HepG2 (cell line): ENCODE measurements at regions not wholly inside any gene's neighbourhood (a gene's known extent, or its start where the extent isn't known, plus 50 kb on each side); places are given as distances from the start of the nearest gene placed in this dataset.

Source experiments
- ATAC-seq: fragments of 200-7000 bp; cut with Tn5 transposase; 3 replicates; pipeline ENCODE4 v1.9.1; 2020; ENCODE audit warnings: mild to moderate bottlenecking, moderate library complexity
- BruUV-seq: library from RNA; stranded (reverse); fragments of 400-500 nt; replicated peaks from 2 replicates; lab custom pipeline; 2021; lab: Mats Ljungman, UMichigan
- CTCF ChIA-PET: fragments of 300-600 bp; formaldehyde crosslinking; extraction: SDS; loops from one replicate; lab custom pipeline; 2021; ENCODE audit warnings: low total read pairs, inconsistent platforms, low intra/inter-chr PET ratio; lab: Yijun Ruan, JAX
- POLR2A ChIA-PET: fragments of 350-600 bp; sonication (Branson Sonifier 250); formaldehyde crosslinking; loops from one replicate; lab custom pipeline; 2020; ENCODE audit warnings: antibody characterized with exemption, inconsistent platforms; lab: Yijun Ruan, JAX
- DNase-seq: peaks from one replicate; pipeline ENCODE4 v3.0.0-alpha.2; 2015; ENCODE audit warnings: low spot score
- FAIRE-seq: peaks from 3 replicates; lab custom pipeline; 2011; peaks lifted over from hg19 to GRCh38; lab: Jason Lieb, UNC
- H2AFZ ChIP-seq: one replicate; pipeline ENCODE4 v1.6.1; 2011; ENCODE audit warnings: low read length, inconsistent platforms
- H3K27ac ChIP-seq: fragments of 300-600 bp; 3 replicates; pipeline ENCODE4 v1.8.0; 2011; ENCODE audit warnings: mixed run types, mild to moderate bottlenecking, mixed read lengths, low read length, inconsistent platforms; ENCODE audit not compliant: insufficient read depth; ENCODE audit errors: extremely low read length
- H3K27me3 ChIP-seq, 2 experiments: fragments of 200-600 bp in 1 of 2; 2 replicates in 1 of 2; 3 replicates in 1 of 2; pipeline versions ENCODE4 v1.6.0 to v1.8.0; 2011; ENCODE audit warnings: low read length in 2 of 2, mild to moderate bottlenecking in 2 of 2, moderate library complexity in 2 of 2, inconsistent platforms in 1 of 2; ENCODE audit not compliant: insufficient read depth in 2 of 2, control insufficient read depth in 1 of 2
- H3K36me3 ChIP-seq, 2 experiments: fragments of 200-600 bp in 1 of 2; replicated peaks in 1 of 2; 2 replicates in 1 of 2; 3 replicates in 1 of 2; pipeline versions ENCODE4 v1.5.1 to v1.8.0; 2011; ENCODE audit warnings: low read length in 2 of 2, inconsistent platforms in 1 of 2; ENCODE audit not compliant: insufficient read depth in 2 of 2, control insufficient read depth in 1 of 2
- H3K4me1 ChIP-seq: 2 replicates; pipeline ENCODE4 v1.5.1; 2012; ENCODE audit warnings: low read length, inconsistent platforms; ENCODE audit not compliant: insufficient read depth
- H3K4me2 ChIP-seq: 2 replicates; pipeline ENCODE4 v1.6.0; 2011; ENCODE audit warnings: low read depth, low read length, inconsistent platforms
- H3K4me3 ChIP-seq, 3 experiments: fragments of 200-600 bp in 1 of 3; sonication (generic), shearing (Covaris generic) in 1 of 3; replicated peaks in 1 of 3; 2 replicates each; pipeline ENCODE4 v1.5.1; 2011 to 2016; ENCODE audit warnings: low read length in 3 of 3, inconsistent platforms in 2 of 3, low read depth in 2 of 3, mild to moderate bottlenecking in 2 of 3, control low read depth in 1 of 3, mixed read lengths in 1 of 3; ENCODE audit not compliant: insufficient read depth in 1 of 3
- H3K79me2 ChIP-seq: one replicate; pipeline ENCODE4 v1.6.1; 2011; ENCODE audit warnings: low read length, inconsistent platforms; ENCODE audit not compliant: insufficient read depth
- H3K9ac ChIP-seq: 2 replicates; pipeline ENCODE4 v1.6.0; 2011; ENCODE audit warnings: mild to moderate bottlenecking, low read depth, low read length, inconsistent platforms; ENCODE audit not compliant: insufficient read depth
- H3K9me3 ChIP-seq: 2 replicates; pipeline ENCODE4 v1.5.1; 2012; ENCODE audit warnings: mild to moderate bottlenecking, low read length
- H4K20me1 ChIP-seq: 2 replicates; pipeline ENCODE4 v1.6.0; 2011; ENCODE audit warnings: inconsistent platforms, mild to moderate bottlenecking, low read length, moderate library complexity; ENCODE audit not compliant: insufficient read depth
- BRD4 ChIP-seq: sonication (generic); formaldehyde crosslinking; IDR thresholded peaks from 2 replicates; pipeline ENCODE4 v1.4.0; 2020; ENCODE audit warnings: missing genetic modification reagents
- CENPX ChIP-seq: sonication (generic); formaldehyde crosslinking; IDR thresholded peaks from 2 replicates; pipeline ENCODE4 v1.9.0; 2021; ENCODE audit warnings: mild to moderate bottlenecking, missing genetic modification reagents, moderate library complexity
- GFI1 ChIP-seq: sonication (generic); formaldehyde crosslinking; IDR thresholded peaks from 2 replicates; pipeline ENCODE4 v1.5.0; 2020; ENCODE audit warnings: missing genetic modification reagents, mild to moderate bottlenecking, borderline replicate concordance
- HNRNPH1 ChIP-seq: fragments of 200-400 bp; formaldehyde crosslinking; optimal IDR thresholded peaks from 2 replicates; pipeline ENCODE3; 2017; ENCODE audit warnings: mild to moderate bottlenecking, low read depth, low read length
- JUNB ChIP-seq: sonication (generic); formaldehyde crosslinking; IDR thresholded peaks from 2 replicates; pipeline ENCODE4 v1.8.0; 2022; ENCODE audit warnings: missing genetic modification reagents, mild to moderate bottlenecking, borderline replicate concordance
- MEF2D ChIP-seq: sonication (generic); formaldehyde crosslinking; IDR thresholded peaks from 2 replicates; pipeline ENCODE4 v1.5.1; 2020; ENCODE audit warnings: mild to moderate bottlenecking, missing genetic modification reagents
- MNT ChIP-seq: fragments of 450-650 bp; IDR thresholded peaks from 2 replicates; pipeline ENCODE4 v1.6.1; 2016
- TAF15 ChIP-seq: fragments of 200-400 bp; formaldehyde crosslinking; IDR thresholded peaks from one replicate; pipeline ENCODE4 v1.6.1; 2018; ENCODE audit warnings: mild to moderate bottlenecking, low read depth, low read length; ENCODE audit not compliant: poor library complexity, severe bottlenecking
- ZBTB44 ChIP-seq: sonication (generic); formaldehyde crosslinking; IDR thresholded peaks from 2 replicates; pipeline ENCODE4 v1.4.0; 2020; ENCODE audit warnings: missing genetic modification reagents
- ZNF354B ChIP-seq: sonication (generic); formaldehyde crosslinking; IDR thresholded peaks from 2 replicates; pipeline ENCODE4 v1.8.0; 2022; ENCODE audit warnings: mild to moderate bottlenecking, missing genetic modification reagents
- ZNF749 ChIP-seq: sonication (generic); formaldehyde crosslinking; IDR thresholded peaks from 2 replicates; pipeline ENCODE4 v1.8.0; 2022; ENCODE audit warnings: mild to moderate bottlenecking, missing genetic modification reagents, moderate library complexity, borderline replicate concordance
- ZNF800 ChIP-seq: sonication (generic); formaldehyde crosslinking; IDR thresholded peaks from 2 replicates; pipeline ENCODE4 v1.4.0; 2020; ENCODE audit warnings: missing genetic modification reagents
- WGBS: methylation state at CpG from one replicate; pipeline ENCODE4 v1.1.6; 2017; ENCODE audit warnings: low lambda C conversion rate; 5-methylcytosine and 5-hydroxymethylcytosine counted together
- in situ Hi-C: cut with HindIII; loops from 2 replicates; pipeline ENCODE4 v1.10.0; 2017; ENCODE audit warnings: low pct_unique_long_range_greater_than_20kb; ENCODE audit not compliant: extremely low pct_ligation_motif_present
- intact Hi-C: fragments of 100-400 bp; cut with micrococcal nuclease; formaldehyde crosslinking; loops from one replicate; pipeline ENCODE4 v1.10.0; 2022; ENCODE audit not compliant: unreplicated experiment

GRCh38 chr1:18552631-18553030, 71.9 kb downstream of the KLHDC7A start:
- H3K9ac ChIP-seq: no peak overlapping the region
- DNase-seq (no peak), FAIRE-seq (no peak), ATAC-seq (no peak)
- H3K4me1 ChIP-seq: no peaks in the 10 kb centered on the region
- H3K79me2 ChIP-seq: no peaks in the 10 kb centered on the region
- H2AFZ ChIP-seq: no peak overlapping the region
- H3K27me3 ChIP-seq: peaks cover 2 to 38% of the 10 kb centered on the region in 2 experiments; a peak in 4 of 5 replicates
- WGBS: 3% methylated on average over 9 of the region's 9 CpGs
- H3K4me3 ChIP-seq: no peak overlapping the region
- in situ Hi-C loops: no loop called here
- H3K27ac ChIP-seq: no peak overlapping the region
- ChIA-PET CTCF (no interaction called here), POLR2A (no interaction called here)
- BruUV-seq: no TSS peak
- no peaks in the 10 kb centered on the region for H3K9me3 ChIP-seq
- H3K36me3 ChIP-seq: no peaks in the 10 kb centered on the region
- no peak for TF ChIP-seq GFI1
- peak; percentile 71 for TF ChIP-seq MNT
- TF ChIP-seq ZNF800: no peak
- no peak overlapping the region for H3K4me2 ChIP-seq
- H4K20me1 ChIP-seq: no peaks in the 10 kb centered on the region
- intact Hi-C loops: no loop called here

- H3K4me3 ChIP-seq: no peak overlapping the region
- no peak overlapping the region for H3K9ac ChIP-seq
- H3K9me3 ChIP-seq: no peaks in the 10 kb centered on the region
- H3K27me3 ChIP-seq: peaks cover 5 to 40% of the 10 kb centered on the region in 2 experiments; a peak in 4 of 5 replicates
- H3K36me3 ChIP-seq: no peaks in the 10 kb centered on the region
- CTCF ChIA-PET: no interaction called here
- DNase-seq: no peak
- no peak for FAIRE-seq
- no peak overlapping the region for H3K27ac ChIP-seq
- in situ Hi-C loops (no loop called here), intact Hi-C loops (no loop called here)
- no peaks in the 10 kb centered on the region for H3K79me2 ChIP-seq
- no peaks in the 10 kb centered on the region for H3K4me1 ChIP-seq
- H3K4me2 ChIP-seq: no peak overlapping the region
- BruUV-seq: no TSS peak
- TF ChIP-seq TAF15 (no peak), JUNB (no peak), ZNF354B (no peak), HNRNPH1 (no peak), BRD4 (CRISPR knock-in tag) (no peak), CENPX (CRISPR knock-in tag) (no peak), ZNF749 (CRISPR knock-in tag) (no peak), MEF2D (CRISPR knock-in tag) (no peak), ZBTB44 (no peak)
- ATAC-seq: no peak
- H2AFZ ChIP-seq: no peak overlapping the region
- 10% methylated on average over 3 of the region's 11 CpGs for WGBS
- POLR2A ChIA-PET: no interaction called here
- H4K20me1 ChIP-seq: no peaks in the 10 kb centered on the region
Observed at GRCh38 chr1:18553388-18553787, 72.7 kb downstream of the KLHDC7A start.
